ENCODE measurements at regions not wholly inside any gene's neighbourhood (a gene's known extent, or its start where the extent isn't known, plus 50 kb on each side); places are given as distances from the start of the nearest gene placed in this dataset.

DNA sequence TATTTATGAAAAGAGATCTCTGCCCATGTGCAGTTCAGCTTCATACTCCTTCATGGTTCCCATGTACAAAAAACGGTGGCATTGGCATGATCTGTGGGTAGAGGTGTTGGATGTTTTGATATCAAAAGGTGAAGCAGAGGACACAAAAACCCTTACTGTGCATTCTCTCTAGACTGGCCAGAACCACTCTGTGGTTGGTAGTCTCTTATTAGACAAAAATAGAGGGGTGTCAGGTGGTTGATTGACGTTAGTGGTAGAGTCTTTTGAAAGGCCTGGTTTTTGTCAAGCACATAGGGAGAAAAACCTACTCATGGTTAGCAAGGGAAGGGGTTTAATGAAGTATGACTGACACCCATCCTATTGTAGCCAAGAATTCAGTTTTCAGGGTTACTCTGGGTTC is 400.0 kb upstream of the TMPRSS15 start:
- H3K4me3 ChIP-seq (ENCODE audit: low read length), result no peak overlapping the region
- H3K4me2 ChIP-seq (ENCODE audit: low read depth, low read length), result no peak overlapping the region
- no peak overlapping the region for H3K9ac ChIP-seq (ENCODE audit: low read length)
- TF ChIP-seq EZH2 (optimal IDR thresholded peaks at IDR 0.05; ENCODE audit: low read depth, low read length), result no peak
- TF ChIP-seq, protein P1, sequence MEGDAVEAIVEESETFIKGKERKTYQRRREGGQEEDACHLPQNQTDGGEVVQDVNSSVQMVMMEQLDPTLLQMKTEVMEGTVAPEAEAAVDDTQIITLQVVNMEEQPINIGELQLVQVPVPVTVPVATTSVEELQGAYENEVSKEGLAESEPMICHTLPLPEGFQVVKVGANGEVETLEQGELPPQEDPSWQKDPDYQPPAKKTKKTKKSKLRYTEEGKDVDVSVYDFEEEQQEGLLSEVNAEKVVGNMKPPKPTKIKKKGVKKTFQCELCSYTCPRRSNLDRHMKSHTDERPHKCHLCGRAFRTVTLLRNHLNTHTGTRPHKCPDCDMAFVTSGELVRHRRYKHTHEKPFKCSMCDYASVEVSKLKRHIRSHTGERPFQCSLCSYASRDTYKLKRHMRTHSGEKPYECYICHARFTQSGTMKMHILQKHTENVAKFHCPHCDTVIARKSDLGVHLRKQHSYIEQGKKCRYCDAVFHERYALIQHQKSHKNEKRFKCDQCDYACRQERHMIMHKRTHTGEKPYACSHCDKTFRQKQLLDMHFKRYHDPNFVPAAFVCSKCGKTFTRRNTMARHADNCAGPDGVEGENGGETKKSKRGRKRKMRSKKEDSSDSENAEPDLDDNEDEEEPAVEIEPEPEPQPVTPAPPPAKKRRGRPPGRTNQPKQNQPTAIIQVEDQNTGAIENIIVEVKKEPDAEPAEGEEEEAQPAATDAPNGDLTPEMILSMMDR (IDR thresholded peaks at IDR 0.05; ENCODE audit: low read length), result no peak
- TF ChIP-seq EZH2phosphoT487 (IDR thresholded peaks at IDR 0.05; ENCODE audit: low read length), result no peak
- H3K27ac ChIP-seq (ENCODE audit: low read length), result no peak overlapping the region
- no peaks in the 10 kb centered on the region for H4K20me1 ChIP-seq (ENCODE audit: insufficient read depth, low read length)
- no peaks in the 10 kb centered on the region for H3K9me3 ChIP-seq (replicated peaks; ENCODE audit: insufficient read depth, low read length)
- H2AFZ ChIP-seq (ENCODE audit: low read length), result no peak overlapping the region
- H3K79me2 ChIP-seq (ENCODE audit: low read length), result no peaks in the 10 kb centered on the region
- no peaks in the 10 kb centered on the region for H3K9me2 ChIP-seq (replicated peaks; ENCODE audit: insufficient read depth, low read length)
- no peaks in the 10 kb centered on the region for H3F3A ChIP-seq (ENCODE audit: insufficient read depth, low read length)
- no peaks in the 10 kb centered on the region for H3K4me1 ChIP-seq (ENCODE audit: low read length)
- peak; percentile 63 for DNase-seq
- H3K27me3 ChIP-seq (replicated peaks; ENCODE audit: insufficient read depth, low read length), result no peaks in the 10 kb centered on the region
- H3K36me3 ChIP-seq (replicated peaks; ENCODE audit: insufficient read depth, low read length), result no peaks in the 10 kb centered on the region

DNA sequence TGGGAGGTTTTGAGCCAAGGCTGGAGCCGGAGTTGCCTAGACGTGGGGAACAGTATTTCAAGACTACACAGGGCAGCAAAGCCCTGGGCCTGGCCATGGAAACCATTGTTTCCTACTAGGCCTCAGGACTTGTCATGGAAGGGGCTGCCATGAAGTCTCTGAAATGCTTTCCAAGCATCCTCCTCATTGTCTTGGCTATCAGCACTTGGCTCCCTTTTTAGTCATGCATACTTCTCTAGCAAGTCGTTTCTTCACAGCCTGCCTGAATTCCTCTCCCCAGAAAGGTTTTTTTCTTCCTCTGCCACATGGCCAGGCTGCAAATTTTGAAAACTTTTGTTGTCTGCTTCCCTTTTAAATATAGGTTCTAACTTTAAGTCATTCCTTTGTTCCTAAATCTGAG is 406.6 kb upstream of the TMPRSS15 start:
- Histone ChIP-seq H2AFZ (ENCODE audit: low read length) (no peak overlapping the region), H3K27me3 (replicated peaks; ENCODE audit: insufficient read depth, low read length) (no peaks in the 10 kb centered on the region), H3K36me3 (replicated peaks; ENCODE audit: insufficient read depth, low read length) (no peaks in the 10 kb centered on the region), H3K79me2 (ENCODE audit: low read length) (no peaks in the 10 kb centered on the region), H3K9me3 (replicated peaks; ENCODE audit: insufficient read depth, low read length) (no peaks in the 10 kb centered on the region), H3K4me3 (ENCODE audit: low read length) (no peak overlapping the region), H4K20me1 (ENCODE audit: insufficient read depth, low read length) (no peaks in the 10 kb centered on the region), H3K27ac (ENCODE audit: low read length) (no peak overlapping the region), H3K4me1 (ENCODE audit: low read length) (no peaks in the 10 kb centered on the region), H3F3A (ENCODE audit: insufficient read depth, low read length) (no peaks in the 10 kb centered on the region), H3K4me2 (ENCODE audit: low read depth, low read length) (no peak overlapping the region), H3K9ac (ENCODE audit: low read length) (no peak overlapping the region), H3K9me2 (replicated peaks; ENCODE audit: insufficient read depth, low read length) (no peaks in the 10 kb centered on the region; the same call in 1 of the 2 replicates)
- TF ChIP-seq EZH2 (optimal IDR thresholded peaks at IDR 0.05; ENCODE audit: low read depth, low read length) (no peak), EZH2phosphoT487 (IDR thresholded peaks at IDR 0.05; ENCODE audit: low read length) (no peak)
- TF ChIP-seq, protein P1 (IDR thresholded peaks at IDR 0.05; ENCODE audit: low read length), result no peak
- no peak for DNase-seq

DNA sequence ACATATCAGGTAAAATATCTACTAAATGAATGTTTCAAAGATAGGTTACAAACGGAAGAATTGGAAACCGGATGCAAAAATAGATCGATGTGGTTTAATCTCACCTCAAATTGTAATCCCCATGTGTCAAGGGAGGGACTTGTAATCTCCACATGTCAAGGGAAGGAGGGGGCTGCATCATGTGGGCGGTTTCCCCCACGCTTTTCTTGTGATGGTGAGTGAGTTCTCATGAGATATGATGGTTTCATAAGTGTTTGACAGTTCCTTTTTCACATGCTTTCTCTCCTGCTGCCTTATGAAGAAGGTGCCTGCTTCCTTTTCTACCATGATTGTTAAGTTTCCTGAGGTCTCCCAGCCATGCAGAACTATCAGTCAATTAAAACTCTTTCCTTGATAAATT is 408.7 kb upstream of the TMPRSS15 start:
- Histone ChIP-seq H3K4me1 (ENCODE audit: low read length) (no peaks in the 10 kb centered on the region), H3K4me2 (ENCODE audit: low read depth, low read length) (no peak overlapping the region), H3F3A (ENCODE audit: insufficient read depth, low read length) (no peaks in the 10 kb centered on the region), H3K27ac (ENCODE audit: low read length) (no peak overlapping the region), H3K9me3 (replicated peaks; ENCODE audit: insufficient read depth, low read length) (no peaks in the 10 kb centered on the region), H4K20me1 (ENCODE audit: insufficient read depth, low read length) (no peaks in the 10 kb centered on the region), H2AFZ (ENCODE audit: low read length) (no peak overlapping the region), H3K9me2 (replicated peaks; ENCODE audit: insufficient read depth, low read length) (no peaks in the 10 kb centered on the region; the same call in 1 of the 2 replicates), H3K9ac (ENCODE audit: low read length) (no peak overlapping the region), H3K27me3 (replicated peaks; ENCODE audit: insufficient read depth, low read length) (no peaks in the 10 kb centered on the region), H3K4me3 (ENCODE audit: low read length) (no peak overlapping the region), H3K79me2 (ENCODE audit: low read length) (no peaks in the 10 kb centered on the region), H3K36me3 (replicated peaks; ENCODE audit: insufficient read depth, low read length) (no peaks in the 10 kb centered on the region)
- no peak for DNase-seq
- no peak for TF ChIP-seq EZH2phosphoT487 (IDR thresholded peaks at IDR 0.05; ENCODE audit: low read length)
- TF ChIP-seq, protein P1 (IDR thresholded peaks at IDR 0.05; ENCODE audit: low read length), result no peak
- no peak for TF ChIP-seq EZH2 (optimal IDR thresholded peaks at IDR 0.05; ENCODE audit: low read depth, low read length)

All from MM.1S (cell line).